ENCODE measurements at regions not wholly inside any gene's neighbourhood (a gene's known extent, or its start where the extent isn't known, plus 50 kb on each side); places are given as distances from the start of the nearest gene placed in this dataset.

GRCh38 chr1:163609858-163610257 lies 288.1 kb downstream of the NUF2 start:
- TF ChIP-seq GATA2 (IDR thresholded peaks at IDR 0.05; ENCODE audit: low read depth, low read length) (no peak), GATA3 (IDR thresholded peaks at IDR 0.05; ENCODE audit: low read depth, low read length) (no peak)
